PC-9 (cell line): ENCODE measurements at regions not wholly inside any gene's neighbourhood (a gene's known extent, or its start where the extent isn't known, plus 50 kb on each side); places are given as distances from the start of the nearest gene placed in this dataset.

Experiments used
- CTCF ChIP-seq: fragments of 200-600 bp; sonication (generic); conservative IDR thresholded peaks from 2 replicates; pipeline ENCODE4 v1.6.1; 2017; ENCODE audit warnings: mixed run types, antibody characterized with exemption, mild to moderate bottlenecking, moderate library complexity
- EZH2 ChIP-seq: fragments of 200-600 bp; sonication (generic); IDR thresholded peaks from 2 replicates; pipeline ENCODE4 v1.8.0; 2017; ENCODE audit warnings: antibody characterized with exemption, low read depth

DNA sequence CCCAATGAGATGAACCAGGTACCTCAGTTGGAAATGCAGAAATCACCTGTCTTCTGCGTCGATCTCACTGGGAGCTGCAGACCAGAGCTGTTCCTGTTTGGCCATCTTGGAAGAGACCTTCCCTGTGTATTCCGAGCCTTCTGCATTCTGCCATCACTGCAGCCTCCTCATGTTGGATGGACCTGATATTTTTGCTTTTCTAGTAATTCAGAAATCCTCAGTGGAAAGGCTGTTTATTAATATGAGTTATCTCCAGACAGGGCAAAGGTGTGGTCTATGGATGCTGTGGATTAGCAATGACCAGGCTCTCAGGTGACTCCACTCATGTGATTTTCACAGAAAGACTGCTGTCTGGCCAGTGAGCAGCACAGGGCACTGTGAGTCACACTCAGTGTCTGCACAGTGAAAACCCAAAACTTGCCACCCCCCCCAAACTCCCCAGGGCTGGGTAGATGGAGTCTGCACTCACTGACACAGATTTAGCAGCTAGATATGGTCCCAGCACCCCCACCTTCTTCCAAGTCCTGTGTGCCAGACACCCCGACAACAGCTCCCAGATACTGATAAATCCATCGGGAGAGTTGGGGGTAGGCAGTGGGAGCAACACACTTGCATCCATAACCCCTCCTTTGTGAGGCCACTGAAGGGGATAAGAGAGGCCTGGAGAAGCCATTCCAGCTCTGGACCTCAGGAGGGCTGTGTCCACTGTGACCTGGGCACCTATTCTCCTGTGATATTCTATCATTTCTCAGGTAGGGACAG lies 75.2 kb upstream of the TOP3B start:
- no peak for TF ChIP-seq CTCF
- no peak for TF ChIP-seq EZH2
